Testis (tissue), 2 donors: ENCODE measurements at regions not wholly inside any gene's neighbourhood (a gene's known extent, or its start where the extent isn't known, plus 50 kb on each side); places are given as distances from the start of the nearest gene placed in this dataset.

Experiments used
- POLR2A ChIP-seq: fragments of 450-650 bp; IDR thresholded peaks from one replicate; pipeline ENCODE4 v1.6.1; 2017; ENCODE audit warnings: antibody characterized with exemption, mild to moderate bottlenecking, moderate library complexity
- TF ChIP-seq, protein P1 (sequence below), 3 experiments: fragments of 450-650 bp in 2 of 3; fragments of 200-600 bp in 1 of 3; sonication (generic) in 1 of 3; IDR thresholded peaks; one replicate each; pipeline ENCODE4 v1.5.1; 2016 to 2019; ENCODE audit warnings: antibody characterized with exemption in 3 of 3, mild to moderate bottlenecking in 2 of 3, moderate library complexity in 1 of 3

DNA sequence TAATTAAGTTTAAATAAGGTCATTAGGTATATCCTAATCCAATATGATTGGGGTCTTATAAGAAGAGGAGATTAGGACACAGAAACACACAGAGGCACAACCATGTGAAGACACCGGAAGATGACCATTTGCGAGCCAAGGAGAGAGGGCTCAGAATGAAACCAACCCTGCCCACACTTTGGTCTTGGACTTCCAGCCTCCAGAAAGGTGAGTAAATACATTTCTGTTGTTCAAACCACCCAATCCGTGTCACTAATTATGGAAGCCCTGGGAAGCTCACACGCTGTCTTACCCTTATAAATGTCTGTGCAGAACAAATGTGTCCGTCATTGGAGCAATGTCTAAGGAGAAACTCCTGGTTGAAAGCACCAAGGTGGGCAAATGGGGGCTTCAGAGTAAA is 95.0 kb downstream of the IYD start:
- TF ChIP-seq, protein P1, sequence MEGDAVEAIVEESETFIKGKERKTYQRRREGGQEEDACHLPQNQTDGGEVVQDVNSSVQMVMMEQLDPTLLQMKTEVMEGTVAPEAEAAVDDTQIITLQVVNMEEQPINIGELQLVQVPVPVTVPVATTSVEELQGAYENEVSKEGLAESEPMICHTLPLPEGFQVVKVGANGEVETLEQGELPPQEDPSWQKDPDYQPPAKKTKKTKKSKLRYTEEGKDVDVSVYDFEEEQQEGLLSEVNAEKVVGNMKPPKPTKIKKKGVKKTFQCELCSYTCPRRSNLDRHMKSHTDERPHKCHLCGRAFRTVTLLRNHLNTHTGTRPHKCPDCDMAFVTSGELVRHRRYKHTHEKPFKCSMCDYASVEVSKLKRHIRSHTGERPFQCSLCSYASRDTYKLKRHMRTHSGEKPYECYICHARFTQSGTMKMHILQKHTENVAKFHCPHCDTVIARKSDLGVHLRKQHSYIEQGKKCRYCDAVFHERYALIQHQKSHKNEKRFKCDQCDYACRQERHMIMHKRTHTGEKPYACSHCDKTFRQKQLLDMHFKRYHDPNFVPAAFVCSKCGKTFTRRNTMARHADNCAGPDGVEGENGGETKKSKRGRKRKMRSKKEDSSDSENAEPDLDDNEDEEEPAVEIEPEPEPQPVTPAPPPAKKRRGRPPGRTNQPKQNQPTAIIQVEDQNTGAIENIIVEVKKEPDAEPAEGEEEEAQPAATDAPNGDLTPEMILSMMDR (IDR thresholded peaks at IDR 0.05): no peak
- TF ChIP-seq POLR2A: no peak
